Lower lobe of right lung (tissue), 2 donors: ENCODE measurements at regions not wholly inside any gene's neighbourhood (a gene's known extent, or its start where the extent isn't known, plus 50 kb on each side); places are given as distances from the start of the nearest gene placed in this dataset.

Source experiments
- ATAC-seq, 2 donors: fragments of 200-7000 bp; cut with Tn5 transposase; one replicate each; pipeline ENCODE4 v1.9.1; 2020 to 2022; ENCODE audit warnings: mild to moderate bottlenecking in 2 of 2, moderate library complexity in 2 of 2
- DNase-seq: peaks from one replicate; pipeline ENCODE4 v3.0.0-alpha.2; 2020
- H3K27ac ChIP-seq: fragments of 200-600 bp; one replicate; pipeline ENCODE4 v1.8.0; 2022
- H3K27me3 ChIP-seq: fragments of 200-600 bp; one replicate; pipeline ENCODE4 v1.8.0; 2022; ENCODE audit warnings: low read depth
- H3K36me3 ChIP-seq: fragments of 200-600 bp; one replicate; pipeline ENCODE4 v1.8.0; 2022; ENCODE audit warnings: mild to moderate bottlenecking
- H3K4me1 ChIP-seq: fragments of 200-600 bp; one replicate; pipeline ENCODE4 v1.8.0; 2022
- H3K4me3 ChIP-seq: fragments of 200-600 bp; one replicate; pipeline ENCODE4 v1.8.0; 2022; ENCODE audit warnings: mild to moderate bottlenecking
- H3K9me3 ChIP-seq: fragments of 200-600 bp; one replicate; pipeline ENCODE4 v1.8.0; 2022
- intact Hi-C: fragments of 100-400 bp; cut with DNase I; formaldehyde crosslinking; loops from one replicate; pipeline ENCODE4 v1.11.0; 2022
- TF ChIP-seq, protein P1 (sequence below): fragments of 200-600 bp; IDR thresholded peaks from one replicate; pipeline ENCODE4 v1.8.0; 2022; ENCODE audit warnings: antibody characterized with exemption, mild to moderate bottlenecking
- donor health status: DM: no; HTN: yes; CAD: no; lungs with severe emphysema.

DNA sequence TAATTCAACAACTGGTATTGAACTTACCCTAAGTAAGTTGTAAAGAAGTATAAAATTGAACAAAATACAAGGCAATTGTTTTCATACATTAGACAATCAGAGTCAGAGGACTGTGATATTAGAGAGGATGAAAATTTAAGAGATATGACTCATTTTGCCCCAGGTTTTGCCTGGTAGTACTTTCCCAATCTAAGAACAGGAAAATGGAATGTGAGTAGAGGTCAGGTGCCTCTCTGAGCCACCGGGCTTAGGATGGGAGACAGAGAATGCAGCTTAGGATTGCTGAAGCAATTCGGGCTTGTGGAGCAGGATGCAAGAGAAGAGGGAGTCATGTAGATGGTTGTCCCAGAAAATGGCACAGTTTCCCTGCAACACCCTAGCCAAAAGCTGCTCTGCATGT, 219.7 kb upstream of the CHST9 start:
- intact Hi-C loops: no loop called here
- no peak overlapping the region for H3K27ac ChIP-seq
- no peaks in the 10 kb centered on the region for H3K9me3 ChIP-seq
- H3K27me3 ChIP-seq: no peaks in the 10 kb centered on the region
- H3K4me1 ChIP-seq: no peaks in the 10 kb centered on the region
- no peaks in the 10 kb centered on the region for H3K36me3 ChIP-seq
- H3K4me3 ChIP-seq: no peak overlapping the region
- DNase-seq (no peak), ATAC-seq (no peak)
- TF ChIP-seq, protein P1, sequence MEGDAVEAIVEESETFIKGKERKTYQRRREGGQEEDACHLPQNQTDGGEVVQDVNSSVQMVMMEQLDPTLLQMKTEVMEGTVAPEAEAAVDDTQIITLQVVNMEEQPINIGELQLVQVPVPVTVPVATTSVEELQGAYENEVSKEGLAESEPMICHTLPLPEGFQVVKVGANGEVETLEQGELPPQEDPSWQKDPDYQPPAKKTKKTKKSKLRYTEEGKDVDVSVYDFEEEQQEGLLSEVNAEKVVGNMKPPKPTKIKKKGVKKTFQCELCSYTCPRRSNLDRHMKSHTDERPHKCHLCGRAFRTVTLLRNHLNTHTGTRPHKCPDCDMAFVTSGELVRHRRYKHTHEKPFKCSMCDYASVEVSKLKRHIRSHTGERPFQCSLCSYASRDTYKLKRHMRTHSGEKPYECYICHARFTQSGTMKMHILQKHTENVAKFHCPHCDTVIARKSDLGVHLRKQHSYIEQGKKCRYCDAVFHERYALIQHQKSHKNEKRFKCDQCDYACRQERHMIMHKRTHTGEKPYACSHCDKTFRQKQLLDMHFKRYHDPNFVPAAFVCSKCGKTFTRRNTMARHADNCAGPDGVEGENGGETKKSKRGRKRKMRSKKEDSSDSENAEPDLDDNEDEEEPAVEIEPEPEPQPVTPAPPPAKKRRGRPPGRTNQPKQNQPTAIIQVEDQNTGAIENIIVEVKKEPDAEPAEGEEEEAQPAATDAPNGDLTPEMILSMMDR: no peak

DNA sequence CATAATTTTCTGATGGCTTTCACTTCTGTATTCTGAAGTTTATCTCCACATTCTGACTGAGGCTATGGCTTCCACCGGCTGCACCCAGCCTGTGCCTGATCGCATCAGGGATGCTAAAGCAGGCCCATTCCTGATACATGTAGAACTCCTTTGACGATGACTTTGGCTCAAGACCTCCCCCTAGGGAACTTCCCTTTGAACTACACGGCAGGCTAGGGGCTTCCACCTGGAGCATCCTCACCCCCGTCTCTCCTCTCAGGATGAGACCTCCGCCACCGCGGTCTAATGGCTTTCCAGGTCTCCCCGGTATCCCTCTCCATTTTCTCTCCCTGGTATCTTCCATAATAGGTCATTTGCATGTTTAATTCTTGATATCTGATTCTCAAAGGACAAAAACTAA, 214.9 kb upstream of the CHST9 start:
- H3K4me3 ChIP-seq: no peak overlapping the region
- TF ChIP-seq, protein P1: no peak
- no peaks in the 10 kb centered on the region for H3K36me3 ChIP-seq
- no peaks in the 10 kb centered on the region for H3K27me3 ChIP-seq
- ATAC-seq: no peak
- no peak for DNase-seq
- no peak overlapping the region for H3K27ac ChIP-seq
- intact Hi-C loops: no loop called here
- no peaks in the 10 kb centered on the region for H3K4me1 ChIP-seq
- no peaks in the 10 kb centered on the region for H3K9me3 ChIP-seq

DNA sequence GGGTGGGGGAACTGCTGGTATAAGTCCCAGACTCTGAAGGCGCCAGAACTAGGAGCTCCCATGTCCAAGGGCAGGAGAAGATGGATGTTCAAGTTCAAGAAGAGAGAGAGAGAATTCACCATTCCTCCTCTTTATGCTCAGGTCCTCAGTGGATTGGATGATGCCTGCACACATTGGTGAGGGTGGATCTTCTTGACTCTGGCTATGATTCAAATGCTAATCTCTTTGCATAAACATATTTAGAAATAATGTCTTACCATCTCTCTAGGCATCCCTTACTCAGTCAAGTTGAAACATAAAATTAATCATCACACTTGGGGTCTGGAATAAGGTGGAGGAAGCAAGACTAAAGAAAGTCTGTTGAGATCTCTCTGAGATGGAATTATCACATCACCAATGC, 210.6 kb upstream of the CHST9 start:
- Histone ChIP-seq H3K4me3 (no peak overlapping the region), H3K36me3 (no peaks in the 10 kb centered on the region), H3K27me3 (no peaks in the 10 kb centered on the region), H3K4me1 (no peaks in the 10 kb centered on the region), H3K9me3 (no peaks in the 10 kb centered on the region), H3K27ac (no peak overlapping the region)
- ATAC-seq: no peak
- TF ChIP-seq, protein P1: no peak
- intact Hi-C loops: no loop called here
- DNase-seq: no peak

DNA sequence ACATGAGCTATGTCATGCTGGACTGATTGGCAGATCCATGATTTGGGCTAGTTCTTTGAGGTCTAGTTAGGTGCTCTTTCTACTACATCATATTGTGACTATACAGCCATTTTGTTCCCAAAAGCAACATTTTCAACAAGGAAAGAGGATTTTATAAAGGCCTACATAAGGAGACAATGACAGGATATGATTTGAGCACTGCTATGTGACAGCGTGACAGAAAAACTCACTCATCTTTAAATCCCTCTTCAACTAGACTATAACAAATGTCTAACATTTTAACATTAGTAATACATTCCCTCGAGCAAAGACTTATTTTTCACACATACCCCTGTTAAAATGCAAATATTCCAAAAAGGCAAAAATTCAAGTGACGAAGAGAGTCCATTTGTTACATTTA, 209.6 kb upstream of the CHST9 start:
- Histone ChIP-seq H3K4me1 (no peaks in the 10 kb centered on the region), H3K4me3 (no peak overlapping the region), H3K36me3 (no peaks in the 10 kb centered on the region), H3K9me3 (no peaks in the 10 kb centered on the region), H3K27me3 (no peaks in the 10 kb centered on the region), H3K27ac (no peak overlapping the region)
- intact Hi-C loops: no loop called here
- DNase-seq (no peak), ATAC-seq (no peak)
- TF ChIP-seq, protein P1: no peak

DNA sequence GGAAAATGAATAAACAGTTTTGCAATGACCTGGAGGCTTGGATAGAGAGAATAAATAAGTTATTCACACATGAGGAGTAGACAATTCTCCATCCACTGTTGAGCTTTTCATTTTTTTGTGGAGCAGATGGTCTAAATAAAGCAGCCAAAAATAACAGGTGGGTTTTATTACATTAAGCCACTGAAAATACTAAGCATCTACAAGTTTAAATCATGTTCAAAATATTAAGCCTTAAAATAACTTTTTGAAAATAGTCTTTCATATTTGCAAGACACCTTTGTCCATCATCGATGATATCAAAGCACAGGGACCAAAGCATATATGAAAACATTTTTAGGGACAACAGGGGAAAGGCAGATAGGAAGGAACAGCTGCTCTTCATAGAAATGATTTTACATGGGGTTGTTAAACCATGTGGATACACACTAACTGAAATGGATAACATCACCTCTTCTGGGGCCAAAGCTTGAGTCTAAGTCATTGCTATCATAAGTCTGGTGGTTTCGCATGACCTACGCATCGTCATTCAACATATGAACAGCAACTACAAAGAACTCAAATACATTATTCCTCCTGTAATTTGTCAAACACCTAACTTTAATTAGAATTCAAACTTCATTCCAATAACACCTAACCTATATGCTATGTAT, 197.6 kb upstream of the CHST9 start:
- Histone ChIP-seq H3K36me3 (no peaks in the 10 kb centered on the region), H3K9me3 (no peaks in the 10 kb centered on the region), H3K4me3 (no peak overlapping the region), H3K27ac (no peak overlapping the region), H3K27me3 (no peaks in the 10 kb centered on the region), H3K4me1 (no peaks in the 10 kb centered on the region)
- DNase-seq (no peak), ATAC-seq (no peak)
- intact Hi-C loops: no loop called here
- TF ChIP-seq, protein P1: no peak
